GM23338 (cell line): ENCODE measurements at regions not wholly inside any gene's neighbourhood (a gene's known extent, or its start where the extent isn't known, plus 50 kb on each side); places are given as distances from the start of the nearest gene placed in this dataset.

ENCODE experiments used
- ATAC-seq: fragments of 200-7000 bp; cut with Tn5 transposase; 3 replicates; pipeline ENCODE4 v1.9.1; 2020
- DNase-seq: peaks from one replicate; pipeline ENCODE4 v3.0.0-alpha.2; 2015; ENCODE audit warnings: low spot score
- H2AFZ ChIP-seq: fragments of 200-600 bp; sonication (generic); 2 replicates; pipeline ENCODE4 v1.8.0; 2016; ENCODE audit warnings: antibody characterized with exemption, mild to moderate bottlenecking, moderate library complexity
- H3F3A ChIP-seq: fragments of 200-600 bp; sonication (generic); replicated peaks from 2 replicates; pipeline ENCODE4 v1.8.0; 2017; ENCODE audit warnings: antibody characterized with exemption, mixed run types, low read depth
- H3K27ac ChIP-seq: fragments of 200-600 bp; sonication (generic); 2 replicates; pipeline ENCODE4 v1.6.1; 2016; ENCODE audit warnings: low read depth
- H3K27me3 ChIP-seq: fragments of 200-600 bp; sonication (generic); 2 replicates; pipeline ENCODE4 v1.8.0; 2016; ENCODE audit warnings: mild to moderate bottlenecking, mixed run types, moderate library complexity; ENCODE audit not compliant: insufficient read depth
- H3K36me3 ChIP-seq: fragments of 200-600 bp; sonication (generic); 2 replicates; pipeline ENCODE4 v1.8.0; 2016; ENCODE audit warnings: mild to moderate bottlenecking; ENCODE audit not compliant: insufficient read depth
- H3K4me1 ChIP-seq: fragments of 200-600 bp; sonication (generic); 2 replicates; pipeline ENCODE4 v1.8.0; 2016; ENCODE audit warnings: mild to moderate bottlenecking, moderate library complexity; ENCODE audit not compliant: insufficient read depth
- H3K4me2 ChIP-seq: fragments of 200-600 bp; sonication (generic); 2 replicates; pipeline ENCODE4 v1.7.1; 2017; ENCODE audit warnings: mixed run types
- H3K4me3 ChIP-seq: fragments of 200-600 bp; sonication (generic); 2 replicates; pipeline ENCODE4 v1.6.1; 2016; ENCODE audit warnings: mixed run types
- H3K79me2 ChIP-seq: fragments of 200-600 bp; sonication (generic); replicated peaks from 2 replicates; pipeline ENCODE4 v1.8.0; 2017; ENCODE audit warnings: mild to moderate bottlenecking; ENCODE audit not compliant: insufficient read depth
- H3K9me2 ChIP-seq: fragments of 200-600 bp; sonication (generic); 2 replicates; pipeline ENCODE4 v1.8.0; 2017; ENCODE audit not compliant: insufficient read depth
- H4K20me1 ChIP-seq: fragments of 200-600 bp; sonication (generic); replicated peaks from 2 replicates; pipeline ENCODE4 v1.8.0; 2017; ENCODE audit warnings: mild to moderate bottlenecking; ENCODE audit not compliant: insufficient read depth
- H3K27ac Mint-ChIP-seq: 2 replicates; pipeline ENCODE4 v1.8.0; 2020; ENCODE audit warnings: inconsistent platforms, mild to moderate bottlenecking, moderate library complexity, mixed read lengths
- H3K27me3 Mint-ChIP-seq: 3 replicates; pipeline ENCODE4 v1.8.0; 2022; ENCODE audit warnings: low read depth, mild to moderate bottlenecking, moderate library complexity, mixed read lengths, inconsistent platforms; ENCODE audit not compliant: insufficient read depth, poor library complexity
- H3K36me3 Mint-ChIP-seq: 3 replicates; pipeline ENCODE4 v1.8.0; 2021; ENCODE audit warnings: low read depth, mild to moderate bottlenecking, inconsistent platforms, moderate library complexity, mixed read lengths
- H3K4me1 Mint-ChIP-seq: 3 replicates; pipeline ENCODE4 v1.8.0; 2020; ENCODE audit warnings: mild to moderate bottlenecking, inconsistent platforms, mixed read lengths
- H3K4me3 Mint-ChIP-seq: 3 replicates; pipeline ENCODE4 v1.8.0; 2021; ENCODE audit warnings: moderate library complexity, mild to moderate bottlenecking, inconsistent platforms, mixed read lengths
- H3K9me3 Mint-ChIP-seq: 3 replicates; pipeline ENCODE4 v1.8.0; 2020; ENCODE audit warnings: moderate library complexity, mild to moderate bottlenecking, inconsistent platforms, mixed read lengths
- CREB1 ChIP-seq: fragments of 250-450 bp; sonication (Bioruptor Pico); IDR thresholded peaks from 2 replicates; pipeline ENCODE4 v1.5.0; 2020; ENCODE audit warnings: low read depth, mild to moderate bottlenecking, moderate library complexity
- EZH2 ChIP-seq: fragments of 200-600 bp; sonication (generic); IDR thresholded peaks from one replicate; pipeline ENCODE4 v1.8.0; 2017; ENCODE audit warnings: antibody characterized with exemption, mild to moderate bottlenecking, low read depth; ENCODE audit not compliant: unreplicated experiment
- EZH2phosphoT487 ChIP-seq: fragments of 200-600 bp; sonication (generic); IDR thresholded peaks from one replicate; pipeline ENCODE4 v1.8.1; 2018; ENCODE audit warnings: antibody characterized with exemption; ENCODE audit not compliant: unreplicated experiment
- JUNB ChIP-seq: IDR thresholded peaks from one replicate; pipeline ENCODE4 v1.6.1; 2016; ENCODE audit warnings: antibody characterized with exemption; ENCODE audit not compliant: unreplicated experiment
- NANOG ChIP-seq: IDR thresholded peaks from 2 replicates; pipeline ENCODE4 v1.6.1; 2016; ENCODE audit warnings: antibody characterized with exemption, borderline replicate concordance
- POLR2AphosphoS5 ChIP-seq: IDR thresholded peaks from 2 replicates; pipeline ENCODE4 v1.6.1; 2016; ENCODE audit warnings: antibody characterized with exemption, low read depth
- REST ChIP-seq: IDR thresholded peaks from one replicate; pipeline ENCODE4 v1.6.1; 2018; ENCODE audit warnings: antibody characterized with exemption; ENCODE audit not compliant: unreplicated experiment
- STAT1 ChIP-seq: IDR thresholded peaks from one replicate; pipeline ENCODE4 v1.6.1; 2016; ENCODE audit warnings: antibody characterized with exemption; ENCODE audit not compliant: unreplicated experiment
- ZNF114 ChIP-seq: fragments of 250-450 bp; sonication (Bioruptor Pico); IDR thresholded peaks from 2 replicates; pipeline ENCODE4 v1.5.0; 2020; ENCODE audit warnings: mild to moderate bottlenecking, moderate library complexity
- ZNF331 ChIP-seq: fragments of 250-450 bp; sonication (Bioruptor Pico); IDR thresholded peaks from 2 replicates; pipeline ENCODE4 v1.5.0; 2020; ENCODE audit warnings: low read depth, mild to moderate bottlenecking, moderate library complexity
- TF ChIP-seq, protein P1 (sequence below), 2 experiments: fragments of 200-600 bp in 1 of 2; sonication (generic) in 1 of 2; conservative IDR thresholded peaks; 2 replicates each; pipeline versions ENCODE4 v1.5.1 to v1.6.1; 2016 to 2017; ENCODE audit warnings: antibody characterized with exemption in 2 of 2, low read depth in 2 of 2, mild to moderate bottlenecking in 2 of 2, moderate library complexity in 1 of 2

DNA sequence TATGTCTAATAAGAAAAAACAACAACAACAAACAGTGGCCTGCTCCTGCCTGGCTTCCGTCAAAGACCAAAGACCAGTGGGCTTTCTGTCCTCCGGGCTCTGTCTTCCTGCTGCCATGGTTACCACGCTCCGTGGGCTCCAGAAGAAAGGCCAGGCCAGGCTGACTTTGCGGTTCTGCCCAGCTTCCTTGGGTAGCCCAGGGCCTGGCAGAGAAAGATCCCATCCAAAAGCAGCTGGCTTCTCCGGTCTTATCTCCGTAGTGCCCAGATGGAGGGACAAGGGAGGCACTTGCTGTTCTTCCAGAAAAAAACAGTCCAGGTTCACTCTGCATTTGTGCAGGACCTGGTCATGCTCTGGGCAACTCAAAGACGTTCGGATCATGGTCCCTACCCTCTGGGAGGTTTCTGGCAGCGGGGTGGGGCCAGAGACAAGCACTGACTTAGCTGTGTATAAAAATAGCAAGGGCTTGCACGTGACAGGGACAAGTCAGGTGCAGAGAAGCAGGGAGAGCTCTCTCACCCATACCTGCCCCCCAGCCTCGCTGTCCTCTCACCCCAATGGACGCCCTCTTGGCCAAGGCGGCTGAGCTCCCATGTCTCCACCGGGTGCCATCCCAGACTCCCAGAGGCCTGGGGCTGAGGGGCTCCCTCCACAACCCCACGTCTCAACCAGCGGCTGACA lies 212.2 kb downstream of the C9orf50 start:
- no peak for ATAC-seq
- H3F3A ChIP-seq = 0 out of 2 replicates have a peak, but pooled peaks cover 5% of the 10 kb centered on the region
- Mint-ChIP-seq H3K27ac (no peak overlapping the region), H3K9me3 (peaks cover 13% of the 10 kb centered on the region), H3K36me3 (peaks cover 13% of the 10 kb centered on the region), H3K4me3 (no peak overlapping the region), H3K27me3 (peaks cover 23% of the 10 kb centered on the region), H3K4me1 (peaks cover 21% of the 10 kb centered on the region)
- no peak for DNase-seq
- no peaks in the 10 kb centered on the region for H4K20me1 ChIP-seq
- TF ChIP-seq JUNB (no peak), EZH2 (no peak), CREB1 (CRISPR knock-in tag) (no peak), ZNF331 (no peak), NANOG (no peak), POLR2AphosphoS5 (no peak)
- TF ChIP-seq, protein P1, sequence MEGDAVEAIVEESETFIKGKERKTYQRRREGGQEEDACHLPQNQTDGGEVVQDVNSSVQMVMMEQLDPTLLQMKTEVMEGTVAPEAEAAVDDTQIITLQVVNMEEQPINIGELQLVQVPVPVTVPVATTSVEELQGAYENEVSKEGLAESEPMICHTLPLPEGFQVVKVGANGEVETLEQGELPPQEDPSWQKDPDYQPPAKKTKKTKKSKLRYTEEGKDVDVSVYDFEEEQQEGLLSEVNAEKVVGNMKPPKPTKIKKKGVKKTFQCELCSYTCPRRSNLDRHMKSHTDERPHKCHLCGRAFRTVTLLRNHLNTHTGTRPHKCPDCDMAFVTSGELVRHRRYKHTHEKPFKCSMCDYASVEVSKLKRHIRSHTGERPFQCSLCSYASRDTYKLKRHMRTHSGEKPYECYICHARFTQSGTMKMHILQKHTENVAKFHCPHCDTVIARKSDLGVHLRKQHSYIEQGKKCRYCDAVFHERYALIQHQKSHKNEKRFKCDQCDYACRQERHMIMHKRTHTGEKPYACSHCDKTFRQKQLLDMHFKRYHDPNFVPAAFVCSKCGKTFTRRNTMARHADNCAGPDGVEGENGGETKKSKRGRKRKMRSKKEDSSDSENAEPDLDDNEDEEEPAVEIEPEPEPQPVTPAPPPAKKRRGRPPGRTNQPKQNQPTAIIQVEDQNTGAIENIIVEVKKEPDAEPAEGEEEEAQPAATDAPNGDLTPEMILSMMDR (conservative IDR thresholded peaks at IDR 0.05; ENCODE audit: low read depth in 2 of 2) = no peak
- H3K4me3 ChIP-seq = no peak overlapping the region
- H3K27ac ChIP-seq = no peak overlapping the region
- no peak overlapping the region for H3K4me2 ChIP-seq
- peaks cover 5% of the 10 kb centered on the region; the same call in 1 of the 2 replicates for H3K4me1 ChIP-seq
- H3K79me2 ChIP-seq = no peaks in the 10 kb centered on the region
- no peaks in the 10 kb centered on the region for H3K27me3 ChIP-seq
- no peak overlapping the region for H2AFZ ChIP-seq
- H3K36me3 ChIP-seq = no peaks in the 10 kb centered on the region
- H3K9me2 ChIP-seq = peaks cover 5% of the 10 kb centered on the region; the same call in 1 of the 2 replicates

GRCh38 chr9:129407905-129408452 lies 212.9 kb downstream of the C9orf50 start:
- DNase-seq = no peak
- Histone ChIP-seq H3K9me2 (peaks cover 5% of the 10 kb centered on the region; the same call in 1 of the 2 replicates), H2AFZ (no peak overlapping the region), H3K79me2 (no peaks in the 10 kb centered on the region), H3K4me3 (no peak overlapping the region), H3K27ac (no peak overlapping the region), H3F3A (0 out of 2 replicates have a peak, but pooled peaks cover 5% of the 10 kb centered on the region), H4K20me1 (no peaks in the 10 kb centered on the region), H3K4me1 (peaks cover 5% of the 10 kb centered on the region; the same call in 1 of the 2 replicates), H3K4me2 (no peak overlapping the region), H3K27me3 (peaks cover 5% of the 10 kb centered on the region; the same call in 1 of the 2 replicates), H3K36me3 (no peaks in the 10 kb centered on the region)
- no peak for TF ChIP-seq JUNB
- no peak for TF ChIP-seq EZH2phosphoT487
- TF ChIP-seq STAT1 = no peak
- no peak for TF ChIP-seq ZNF331
- no peak for TF ChIP-seq ZNF114
- no peak for TF ChIP-seq EZH2
- TF ChIP-seq NANOG = no peak
- TF ChIP-seq, protein P1 (conservative IDR thresholded peaks at IDR 0.05; ENCODE audit: low read depth in 2 of 2) = no peak
- TF ChIP-seq REST = no peak
- no peak for TF ChIP-seq POLR2AphosphoS5
- TF ChIP-seq CREB1 (CRISPR knock-in tag) = no peak
- H3K36me3 Mint-ChIP-seq = peaks cover 13% of the 10 kb centered on the region
- H3K27ac Mint-ChIP-seq = no peak overlapping the region
- no peak overlapping the region for H3K4me3 Mint-ChIP-seq
- H3K4me1 Mint-ChIP-seq = peaks cover 28% of the 10 kb centered on the region
- H3K27me3 Mint-ChIP-seq = peaks cover 23% of the 10 kb centered on the region
- no peak for ATAC-seq
- H3K9me3 Mint-ChIP-seq = peaks cover 13% of the 10 kb centered on the region
